ENCODE measurements at regions not wholly inside any gene's neighbourhood (a gene's known extent, or its start where the extent isn't known, plus 50 kb on each side); places are given as distances from the start of the nearest gene placed in this dataset.

GRCh38 chr3:126292318-126293070, 64.7 kb downstream of the KLF15 start:
- Mint-ChIP-seq H3K4me1 (no peaks in the 10 kb centered on the region), H3K4me3 (no peak overlapping the region), H3K27ac (peak overlapping the region in 1 of 8 donors; percentile 16), H3K9me3 (no peaks in the 10 kb centered on the region), H3K36me3 (no peaks in the 10 kb centered on the region), H3K27me3 (peaks cover 17 to 34% of the 10 kb centered on the region in 2 donors)
- no peaks in the 10 kb centered on the region for H3K27me3 ChIP-seq (ENCODE audit: insufficient read depth, low read length, poor library complexity, severe bottlenecking)
- H3K9me3 ChIP-seq (ENCODE audit: low read length) = no peaks in the 10 kb centered on the region
- POLR2A ChIA-PET = no interaction called here
- no peak for DNase-seq
- H3K36me3 ChIP-seq (ENCODE audit: insufficient read depth, low read length) = no peaks in the 10 kb centered on the region
- CTCF ChIA-PET = no interaction called here
- H3K27ac ChIP-seq (ENCODE audit: low read depth, low read length) = no peak overlapping the region
- no peak overlapping the region for H3K4me3 ChIP-seq (ENCODE audit: low read length)
- H3K4me1 ChIP-seq (ENCODE audit: insufficient read depth, low read length) = no peaks in the 10 kb centered on the region

- no peaks in the 10 kb centered on the region for H3K36me3 ChIP-seq (ENCODE audit: insufficient read depth, low read length)
- ChIA-PET CTCF (no interaction called here), POLR2A (no interaction called here)
- no peak overlapping the region for H3K27ac ChIP-seq (ENCODE audit: low read depth, low read length)
- H3K4me1 Mint-ChIP-seq = no peaks in the 10 kb centered on the region
- no peak overlapping the region for H3K27ac Mint-ChIP-seq
- no peak overlapping the region for H3K4me3 Mint-ChIP-seq
- peaks cover 22 to 42% of the 10 kb centered on the region in 2 donors for H3K27me3 Mint-ChIP-seq
- no peak overlapping the region for H3K4me3 ChIP-seq (ENCODE audit: low read length)
- no peaks in the 10 kb centered on the region for H3K36me3 Mint-ChIP-seq
- no peaks in the 10 kb centered on the region for H3K9me3 ChIP-seq (ENCODE audit: low read length)
- DNase-seq = no peak
- no peaks in the 10 kb centered on the region for H3K4me1 ChIP-seq (ENCODE audit: insufficient read depth, low read length)
- H3K9me3 Mint-ChIP-seq = no peaks in the 10 kb centered on the region
- no peaks in the 10 kb centered on the region for H3K27me3 ChIP-seq (ENCODE audit: insufficient read depth, low read length, poor library complexity, severe bottlenecking)
Observed at GRCh38 chr3:126291537-126291936, 65.7 kb downstream of the KLF15 start.

GRCh38 chr3:126291061-126291460, 66.1 kb downstream of the KLF15 start:
- Histone ChIP-seq H3K27me3 (ENCODE audit: insufficient read depth, low read length, poor library complexity, severe bottlenecking) (no peaks in the 10 kb centered on the region), H3K4me1 (ENCODE audit: insufficient read depth, low read length) (no peaks in the 10 kb centered on the region), H3K36me3 (ENCODE audit: insufficient read depth, low read length) (no peaks in the 10 kb centered on the region), H3K27ac (ENCODE audit: low read depth, low read length) (no peak overlapping the region), H3K9me3 (ENCODE audit: low read length) (no peaks in the 10 kb centered on the region), H3K4me3 (ENCODE audit: low read length) (no peak overlapping the region)
- Mint-ChIP-seq H3K27ac (no peak overlapping the region), H3K36me3 (no peaks in the 10 kb centered on the region), H3K27me3 (peaks cover 26 to 45% of the 10 kb centered on the region in 2 donors), H3K9me3 (no peaks in the 10 kb centered on the region), H3K4me3 (no peak overlapping the region), H3K4me1 (no peaks in the 10 kb centered on the region)
- ChIA-PET POLR2A (no interaction called here), CTCF (no interaction called here)
- no peak for DNase-seq

GRCh38 chr3:126290325-126290724, 66.9 kb downstream of the KLF15 start:
- POLR2A ChIA-PET = no interaction called here
- no peaks in the 10 kb centered on the region for H3K36me3 Mint-ChIP-seq
- H3K4me1 Mint-ChIP-seq = no peaks in the 10 kb centered on the region
- no peak for DNase-seq
- CTCF ChIA-PET = no interaction called here
- Histone ChIP-seq H3K4me1 (ENCODE audit: insufficient read depth, low read length) (no peaks in the 10 kb centered on the region), H3K36me3 (ENCODE audit: insufficient read depth, low read length) (no peaks in the 10 kb centered on the region), H3K9me3 (ENCODE audit: low read length) (no peaks in the 10 kb centered on the region), H3K27ac (ENCODE audit: low read depth, low read length) (no peak overlapping the region), H3K4me3 (ENCODE audit: low read length) (no peak overlapping the region), H3K27me3 (ENCODE audit: insufficient read depth, low read length, poor library complexity, severe bottlenecking) (no peaks in the 10 kb centered on the region)
- H3K9me3 Mint-ChIP-seq = no peaks in the 10 kb centered on the region
- no peak overlapping the region for H3K4me3 Mint-ChIP-seq
- no peak overlapping the region for H3K27ac Mint-ChIP-seq
- peaks cover 26 to 48% of the 10 kb centered on the region in 2 donors for H3K27me3 Mint-ChIP-seq

- no peaks in the 10 kb centered on the region for H3K9me3 Mint-ChIP-seq
Observed at GRCh38 chr3:126289096-126289495, 68.1 kb downstream of the KLF15 start.

GRCh38 chr3:126288314-126288713, 68.9 kb downstream of the KLF15 start:
- no peaks in the 10 kb centered on the region for H3K27me3 ChIP-seq (ENCODE audit: insufficient read depth, low read length, poor library complexity, severe bottlenecking)
- peaks cover 27 to 57% of the 10 kb centered on the region in 2 donors for H3K27me3 Mint-ChIP-seq

More at GRCh38 chr3:126289096-126289495, 68.1 kb downstream of the KLF15 start:
- no peak for DNase-seq
- H3K9me3 ChIP-seq (ENCODE audit: low read length) = no peaks in the 10 kb centered on the region
- no peak overlapping the region for H3K4me3 Mint-ChIP-seq
- H3K36me3 ChIP-seq (ENCODE audit: insufficient read depth, low read length) = no peaks in the 10 kb centered on the region
- H3K27ac Mint-ChIP-seq = peak overlapping the region in 1 of 8 donors; percentile 9
- no peak overlapping the region for H3K4me3 ChIP-seq (ENCODE audit: low read length)
- no peaks in the 10 kb centered on the region for H3K36me3 Mint-ChIP-seq
- no peaks in the 10 kb centered on the region for H3K4me1 ChIP-seq (ENCODE audit: insufficient read depth, low read length)
- ChIA-PET POLR2A (no interaction called here), CTCF (no interaction called here)
- H3K27ac ChIP-seq (ENCODE audit: low read depth, low read length) = no peak overlapping the region
- H3K27me3 Mint-ChIP-seq = peaks cover 25 to 54% of the 10 kb centered on the region in 2 donors
- H3K27me3 ChIP-seq (ENCODE audit: insufficient read depth, low read length, poor library complexity, severe bottlenecking) = no peaks in the 10 kb centered on the region
- no peaks in the 10 kb centered on the region for H3K4me1 Mint-ChIP-seq

GRCh38 chr3:126287536-126288241, 69.5 kb downstream of the KLF15 start:
- DNase-seq = no peak
- Mint-ChIP-seq H3K9me3 (no peaks in the 10 kb centered on the region), H3K4me3 (no peak overlapping the region), H3K36me3 (no peaks in the 10 kb centered on the region), H3K27ac (no peak overlapping the region), H3K4me1 (no peaks in the 10 kb centered on the region), H3K27me3 (peaks cover 27 to 64% of the 10 kb centered on the region in 2 donors)
- no peaks in the 10 kb centered on the region for H3K36me3 ChIP-seq (ENCODE audit: insufficient read depth, low read length)
- no peak overlapping the region for H3K27ac ChIP-seq (ENCODE audit: low read depth, low read length)
- ChIA-PET POLR2A (no interaction called here), CTCF (no interaction called here)
- H3K9me3 ChIP-seq (ENCODE audit: low read length) = no peaks in the 10 kb centered on the region
- H3K4me1 ChIP-seq (ENCODE audit: insufficient read depth, low read length) = no peaks in the 10 kb centered on the region
- H3K27me3 ChIP-seq (ENCODE audit: insufficient read depth, low read length, poor library complexity, severe bottlenecking) = no peaks in the 10 kb centered on the region
- H3K4me3 ChIP-seq (ENCODE audit: low read length) = no peak overlapping the region

More at GRCh38 chr3:126288314-126288713, 68.9 kb downstream of the KLF15 start:
- Histone ChIP-seq H3K36me3 (ENCODE audit: insufficient read depth, low read length) (no peaks in the 10 kb centered on the region), H3K4me1 (ENCODE audit: insufficient read depth, low read length) (no peaks in the 10 kb centered on the region), H3K9me3 (ENCODE audit: low read length) (no peaks in the 10 kb centered on the region), H3K27ac (ENCODE audit: low read depth, low read length) (no peak overlapping the region), H3K4me3 (ENCODE audit: low read length) (no peak overlapping the region)
- no peaks in the 10 kb centered on the region for H3K36me3 Mint-ChIP-seq
- H3K27ac Mint-ChIP-seq = no peak overlapping the region
- CTCF ChIA-PET = no interaction called here
- H3K9me3 Mint-ChIP-seq = no peaks in the 10 kb centered on the region
- peak overlapping the region in 1 of 7 donors; percentile 36 for H3K4me3 Mint-ChIP-seq
- POLR2A ChIA-PET = no interaction called here
- DNase-seq = no peak
- no peaks in the 10 kb centered on the region for H3K4me1 Mint-ChIP-seq

GRCh38 chr3:126287171-126287535, 70.1 kb downstream of the KLF15 start:
- Mint-ChIP-seq H3K4me1 (no peaks in the 10 kb centered on the region), H3K27me3 (peaks cover 27 to 67% of the 10 kb centered on the region in 2 donors), H3K9me3 (peaks cover 0 to 2% (median 0%) of the 10 kb centered on the region in 5 donors), H3K27ac (no peak overlapping the region), H3K36me3 (no peaks in the 10 kb centered on the region), H3K4me3 (no peak overlapping the region)
- H3K4me3 ChIP-seq (ENCODE audit: low read length) = no peak overlapping the region
- H3K27me3 ChIP-seq (ENCODE audit: insufficient read depth, low read length, poor library complexity, severe bottlenecking) = no peaks in the 10 kb centered on the region
- H3K4me1 ChIP-seq (ENCODE audit: insufficient read depth, low read length) = no peaks in the 10 kb centered on the region
- DNase-seq = no peak
- H3K27ac ChIP-seq (ENCODE audit: low read depth, low read length) = no peak overlapping the region
- H3K36me3 ChIP-seq (ENCODE audit: insufficient read depth, low read length) = no peaks in the 10 kb centered on the region
- ChIA-PET CTCF (no interaction called here), POLR2A (no interaction called here)
- no peaks in the 10 kb centered on the region for H3K9me3 ChIP-seq (ENCODE audit: low read length)

All from CD8-positive, alpha-beta memory T cell (primary cell).